ENCODE measurements at regions not wholly inside any gene's neighbourhood (a gene's known extent, or its start where the extent isn't known, plus 50 kb on each side); places are given as distances from the start of the nearest gene placed in this dataset.

- no peaks in the 10 kb centered on the region for H3K36me3 ChIP-seq (ENCODE audit: control insufficient read depth in 2 of 2, extremely low read depth in 1 of 2, insufficient read depth in 2 of 2, low read length in 2 of 2)
- H3K9me1 ChIP-seq (ENCODE audit: control insufficient read depth, extremely low read depth, insufficient read depth, low read length): no peaks in the 10 kb centered on the region
- H3K9ac ChIP-seq (ENCODE audit: control insufficient read depth, extremely low read depth, insufficient read depth, low read length): no peak overlapping the region
- no peaks in the 10 kb centered on the region for H3K27me3 ChIP-seq (ENCODE audit: control insufficient read depth, extremely low read depth, insufficient read depth, low read length)
- H3K4me1 ChIP-seq (ENCODE audit: control insufficient read depth, extremely low read depth, insufficient read depth, low read length): no peaks in the 10 kb centered on the region
- dilution Hi-C loops (cut with MboI; ENCODE audit: extremely low pct_ligation_motif_present, low sequenced_read_pairs): no loop called here
- H3K4me3 ChIP-seq (ENCODE audit: control insufficient read depth in 2 of 3, extremely low read depth in 1 of 3, insufficient read depth in 2 of 3, low read depth in 1 of 3, low read length in 3 of 3): no peak overlapping the region
- H4K20me1 ChIP-seq (ENCODE audit: control insufficient read depth, extremely low read depth, insufficient read depth, low read length): no peaks in the 10 kb centered on the region
- no peak for FAIRE-seq
- no peak overlapping the region for H3K27ac ChIP-seq (ENCODE audit: control insufficient read depth, insufficient read depth, low read length)
- no peaks in the 10 kb centered on the region for H3K9me3 ChIP-seq (ENCODE audit: control insufficient read depth, low read depth, low read length)
- no peak for TF ChIP-seq EZH2 (IDR thresholded peaks at IDR 0.05; ENCODE audit: low read length)
- TF ChIP-seq CTCF (optimal IDR thresholded peaks at IDR 0.05 in 1 of 3, IDR thresholded peaks at IDR 0.05 in 1 of 3, conservative IDR thresholded peaks at IDR 0.05 in 1 of 3; ENCODE audit: extremely low read depth in 1 of 3, insufficient read depth in 2 of 3, low read length in 3 of 3): no peak
- DNase-seq (ENCODE audit: low read depth, low spot score): no peak
- no peak overlapping the region for H2AFZ ChIP-seq (ENCODE audit: control insufficient read depth, low read length)
- H3K4me2 ChIP-seq (ENCODE audit: control insufficient read depth, extremely low read depth, insufficient read depth, low read depth, low read length): no peak overlapping the region
- no peaks in the 10 kb centered on the region for H3K79me2 ChIP-seq (ENCODE audit: control insufficient read depth, insufficient read depth, low read length)
These were observed 258.8 kb upstream of the SATB1 start for GRCh38 chr3:18683900-18684299.

DNA sequence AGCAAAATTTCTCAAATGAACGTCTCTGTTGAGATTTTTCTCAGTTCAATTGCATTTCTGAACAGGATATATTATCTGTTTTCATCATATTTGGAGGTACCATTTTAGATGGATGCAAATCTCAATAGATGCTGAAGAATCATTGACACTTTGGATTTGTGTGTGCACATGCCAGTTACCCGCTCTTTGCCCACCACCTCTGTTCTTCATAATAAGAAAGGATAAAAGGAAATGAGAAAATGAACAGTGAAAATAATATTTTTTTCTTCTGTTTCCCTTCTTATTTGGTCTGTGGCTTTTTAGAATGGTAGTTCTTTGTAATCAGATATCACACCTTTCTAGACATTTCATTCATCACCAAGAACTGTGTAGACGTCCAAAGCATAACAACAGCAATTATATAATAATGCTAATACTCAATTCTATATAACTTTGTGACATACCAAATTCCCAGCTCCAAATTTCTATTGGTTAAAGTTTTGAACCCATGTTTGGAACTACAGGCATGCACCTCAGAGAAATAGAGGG, 256.7 kb upstream of the SATB1 start:
- dilution Hi-C loops (cut with MboI; ENCODE audit: extremely low pct_ligation_motif_present, low sequenced_read_pairs): no loop called here
- Histone ChIP-seq H3K4me3 (ENCODE audit: control insufficient read depth in 2 of 3, extremely low read depth in 1 of 3, insufficient read depth in 2 of 3, low read depth in 1 of 3, low read length in 3 of 3) (no peak overlapping the region), H3K27me3 (ENCODE audit: control insufficient read depth, extremely low read depth, insufficient read depth, low read length) (no peaks in the 10 kb centered on the region), H3K4me1 (ENCODE audit: control insufficient read depth, extremely low read depth, insufficient read depth, low read length) (no peaks in the 10 kb centered on the region), H3K79me2 (ENCODE audit: control insufficient read depth, insufficient read depth, low read length) (no peaks in the 10 kb centered on the region), H2AFZ (ENCODE audit: control insufficient read depth, low read length) (no peak overlapping the region), H4K20me1 (ENCODE audit: control insufficient read depth, extremely low read depth, insufficient read depth, low read length) (no peaks in the 10 kb centered on the region), H3K27ac (ENCODE audit: control insufficient read depth, insufficient read depth, low read length) (no peak overlapping the region), H3K4me2 (ENCODE audit: control insufficient read depth, extremely low read depth, insufficient read depth, low read depth, low read length) (no peak overlapping the region), H3K9me3 (ENCODE audit: control insufficient read depth, low read depth, low read length) (no peaks in the 10 kb centered on the region), H3K9ac (ENCODE audit: control insufficient read depth, extremely low read depth, insufficient read depth, low read length) (no peak overlapping the region), H3K9me1 (ENCODE audit: control insufficient read depth, extremely low read depth, insufficient read depth, low read length) (no peaks in the 10 kb centered on the region), H3K36me3 (ENCODE audit: control insufficient read depth in 2 of 2, extremely low read depth in 1 of 2, insufficient read depth in 2 of 2, low read length in 2 of 2) (no peaks in the 10 kb centered on the region)
- TF ChIP-seq CTCF (optimal IDR thresholded peaks at IDR 0.05 in 1 of 3, IDR thresholded peaks at IDR 0.05 in 1 of 3, conservative IDR thresholded peaks at IDR 0.05 in 1 of 3; ENCODE audit: extremely low read depth in 1 of 3, insufficient read depth in 2 of 3, low read length in 3 of 3): no peak
- no peak for TF ChIP-seq EZH2 (IDR thresholded peaks at IDR 0.05; ENCODE audit: low read length)
- FAIRE-seq: no peak
- no peak for DNase-seq (ENCODE audit: low read depth, low spot score)

Data from keratinocyte (primary cell).